Neural crest cell (in vitro differentiated cells): ENCODE measurements at regions not wholly inside any gene's neighbourhood (a gene's known extent, or its start where the extent isn't known, plus 50 kb on each side); places are given as distances from the start of the nearest gene placed in this dataset.

Source experiments
- DNase-seq: peaks from one replicate; pipeline ENCODE4 v3.0.0; 2021; ENCODE audit warnings: low read depth, mixed read lengths, low spot score
- H3K27ac Mint-ChIP-seq: one replicate; pipeline ENCODE4 v1.8.0; 2021; ENCODE audit warnings: mild to moderate bottlenecking, mixed read lengths; ENCODE audit not compliant: unreplicated experiment
- H3K27me3 Mint-ChIP-seq: 2 replicates; pipeline ENCODE4 v1.8.0; 2021; ENCODE audit warnings: low read depth, mild to moderate bottlenecking, mixed read lengths
- H3K36me3 Mint-ChIP-seq: 2 replicates; pipeline ENCODE4 v1.8.0; 2021; ENCODE audit warnings: low read depth, mild to moderate bottlenecking, mixed read lengths
- H3K4me1 Mint-ChIP-seq: 2 replicates; pipeline ENCODE4 v1.8.0; 2021; ENCODE audit warnings: mixed read lengths
- H3K4me3 Mint-ChIP-seq: one replicate; pipeline ENCODE4 v1.8.0; 2021; ENCODE audit warnings: mild to moderate bottlenecking, mixed read lengths
- H3K9me3 Mint-ChIP-seq: 2 replicates; pipeline ENCODE4 v1.8.0; 2021; ENCODE audit warnings: mixed read lengths
- TF ChIP-seq, protein P1 (sequence below): fragments of 200-600 bp; sonication (generic); conservative IDR thresholded peaks from 2 replicates; pipeline ENCODE4 v1.5.0; 2021; ENCODE audit warnings: antibody characterized with exemption, mild to moderate bottlenecking

DNA sequence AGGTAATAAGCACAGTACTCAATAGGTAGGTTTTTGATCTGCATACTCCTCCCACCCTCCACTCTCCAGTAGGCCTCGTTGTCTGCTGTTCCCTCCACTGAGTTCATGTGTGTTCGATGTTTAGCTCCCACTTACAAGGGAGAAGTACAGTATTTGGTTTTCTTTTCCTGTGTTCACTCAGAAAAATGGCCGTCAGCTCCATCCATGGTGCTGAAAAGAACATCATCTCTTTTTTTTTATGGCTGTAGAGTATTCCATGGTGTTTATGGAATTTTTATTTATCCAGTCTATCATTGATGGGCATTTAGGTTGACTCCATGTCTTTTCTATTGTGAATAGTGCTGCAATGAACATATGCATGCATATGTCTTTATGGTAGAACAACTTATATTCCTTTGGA is 849.7 kb upstream of the NRXN1 start:
- no peaks in the 10 kb centered on the region for H3K36me3 Mint-ChIP-seq
- no peaks in the 10 kb centered on the region for H3K4me1 Mint-ChIP-seq
- H3K4me3 Mint-ChIP-seq, result no peak overlapping the region
- H3K27me3 Mint-ChIP-seq, result no peaks in the 10 kb centered on the region
- TF ChIP-seq, protein P1, sequence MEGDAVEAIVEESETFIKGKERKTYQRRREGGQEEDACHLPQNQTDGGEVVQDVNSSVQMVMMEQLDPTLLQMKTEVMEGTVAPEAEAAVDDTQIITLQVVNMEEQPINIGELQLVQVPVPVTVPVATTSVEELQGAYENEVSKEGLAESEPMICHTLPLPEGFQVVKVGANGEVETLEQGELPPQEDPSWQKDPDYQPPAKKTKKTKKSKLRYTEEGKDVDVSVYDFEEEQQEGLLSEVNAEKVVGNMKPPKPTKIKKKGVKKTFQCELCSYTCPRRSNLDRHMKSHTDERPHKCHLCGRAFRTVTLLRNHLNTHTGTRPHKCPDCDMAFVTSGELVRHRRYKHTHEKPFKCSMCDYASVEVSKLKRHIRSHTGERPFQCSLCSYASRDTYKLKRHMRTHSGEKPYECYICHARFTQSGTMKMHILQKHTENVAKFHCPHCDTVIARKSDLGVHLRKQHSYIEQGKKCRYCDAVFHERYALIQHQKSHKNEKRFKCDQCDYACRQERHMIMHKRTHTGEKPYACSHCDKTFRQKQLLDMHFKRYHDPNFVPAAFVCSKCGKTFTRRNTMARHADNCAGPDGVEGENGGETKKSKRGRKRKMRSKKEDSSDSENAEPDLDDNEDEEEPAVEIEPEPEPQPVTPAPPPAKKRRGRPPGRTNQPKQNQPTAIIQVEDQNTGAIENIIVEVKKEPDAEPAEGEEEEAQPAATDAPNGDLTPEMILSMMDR, result no peak
- no peak overlapping the region for H3K27ac Mint-ChIP-seq
- peaks cover 22% of the 10 kb centered on the region for H3K9me3 Mint-ChIP-seq
- no peak for DNase-seq

DNA sequence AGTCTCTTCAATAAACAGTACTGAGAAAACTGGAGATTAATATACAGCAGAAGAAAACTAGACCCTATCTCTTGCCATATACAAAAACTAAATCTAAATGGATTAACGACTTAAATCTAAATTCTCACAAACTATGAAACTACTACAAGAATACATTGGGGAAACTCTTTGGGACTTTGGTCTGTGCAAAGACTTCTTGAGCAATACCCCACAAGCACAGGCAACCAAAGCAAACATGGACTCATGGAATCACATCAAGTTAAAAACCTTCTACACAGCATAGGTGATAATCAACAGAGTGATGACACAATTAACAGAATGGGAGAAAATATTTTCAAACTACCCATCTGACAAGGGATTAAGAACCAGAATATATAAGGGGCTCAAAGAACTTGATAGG is 848.2 kb upstream of the NRXN1 start:
- Mint-ChIP-seq H3K27ac (no peak overlapping the region), H3K27me3 (no peaks in the 10 kb centered on the region), H3K9me3 (peaks cover 23% of the 10 kb centered on the region), H3K4me1 (no peaks in the 10 kb centered on the region), H3K4me3 (no peak overlapping the region), H3K36me3 (no peaks in the 10 kb centered on the region)
- TF ChIP-seq, protein P1, result no peak
- no peak for DNase-seq

DNA sequence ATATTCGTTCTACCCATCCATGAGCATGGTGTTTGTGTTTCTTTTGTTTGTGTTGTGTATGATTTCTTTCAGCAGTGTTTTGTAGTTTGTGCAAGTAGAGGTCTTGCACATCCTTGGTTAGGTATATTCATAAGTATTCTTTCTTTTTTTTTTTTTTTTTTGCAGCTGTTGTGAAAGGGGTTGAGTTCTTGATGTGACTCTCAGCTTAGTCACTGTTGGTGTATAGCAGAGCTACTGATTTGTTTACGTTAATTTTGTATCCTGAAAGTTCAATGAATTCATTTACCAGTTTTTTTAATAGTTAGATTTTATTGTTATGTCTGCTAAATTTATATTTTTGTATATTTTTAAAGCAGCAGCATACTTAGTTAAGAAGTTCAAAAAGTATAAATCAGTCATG is 834.4 kb upstream of the NRXN1 start:
- H3K9me3 Mint-ChIP-seq, result peaks cover 15% of the 10 kb centered on the region
- H3K27me3 Mint-ChIP-seq, result no peaks in the 10 kb centered on the region
- DNase-seq, result no peak
- H3K36me3 Mint-ChIP-seq, result no peaks in the 10 kb centered on the region
- TF ChIP-seq, protein P1, result no peak
- H3K4me1 Mint-ChIP-seq, result no peaks in the 10 kb centered on the region
- no peak overlapping the region for H3K27ac Mint-ChIP-seq
- H3K4me3 Mint-ChIP-seq, result no peak overlapping the region

DNA sequence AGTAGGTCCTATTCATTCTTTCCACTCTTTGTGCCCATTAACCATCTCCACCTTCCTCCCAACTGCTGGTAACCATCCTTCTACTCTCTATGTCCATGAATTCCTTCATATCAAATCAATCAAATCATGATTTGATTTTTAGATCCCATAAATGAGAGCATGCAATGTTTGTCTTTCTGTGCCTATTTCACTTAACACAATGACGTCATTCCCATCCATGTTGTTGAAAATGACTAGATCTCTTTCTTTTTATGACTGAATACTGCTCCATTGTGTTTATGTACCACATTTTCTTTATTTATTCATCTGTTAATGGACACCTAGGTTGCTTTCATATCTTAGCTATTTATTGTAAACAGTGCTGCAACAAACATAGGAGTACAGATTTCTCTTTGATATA is 827.3 kb upstream of the NRXN1 start:
- Mint-ChIP-seq H3K4me1 (no peaks in the 10 kb centered on the region), H3K9me3 (no peaks in the 10 kb centered on the region), H3K27me3 (no peaks in the 10 kb centered on the region), H3K27ac (no peak overlapping the region), H3K36me3 (no peaks in the 10 kb centered on the region), H3K4me3 (no peak overlapping the region)
- DNase-seq, result no peak
- TF ChIP-seq, protein P1, result no peak

DNA sequence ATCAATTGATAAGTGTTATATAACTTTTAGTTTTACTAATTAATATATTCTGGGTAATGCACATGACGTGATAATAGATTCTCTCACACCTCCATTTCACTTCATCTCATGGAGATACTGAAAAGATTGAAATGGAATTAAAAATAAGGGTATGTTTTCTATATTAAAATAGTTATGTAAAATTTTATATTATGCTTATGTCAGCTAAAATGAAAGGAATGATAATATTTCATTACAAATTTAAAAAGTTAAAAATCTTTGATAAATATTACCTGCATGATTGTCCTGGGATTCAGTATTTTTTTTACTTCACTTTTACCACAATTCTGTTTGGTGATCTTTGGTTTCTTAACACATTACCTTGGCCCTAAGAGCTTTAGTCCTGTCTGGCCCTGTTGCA is 823.8 kb upstream of the NRXN1 start:
- Mint-ChIP-seq H3K4me3 (no peak overlapping the region), H3K4me1 (no peaks in the 10 kb centered on the region), H3K9me3 (no peaks in the 10 kb centered on the region), H3K27ac (no peak overlapping the region), H3K36me3 (no peaks in the 10 kb centered on the region), H3K27me3 (no peaks in the 10 kb centered on the region)
- no peak for DNase-seq
- TF ChIP-seq, protein P1, result no peak

DNA sequence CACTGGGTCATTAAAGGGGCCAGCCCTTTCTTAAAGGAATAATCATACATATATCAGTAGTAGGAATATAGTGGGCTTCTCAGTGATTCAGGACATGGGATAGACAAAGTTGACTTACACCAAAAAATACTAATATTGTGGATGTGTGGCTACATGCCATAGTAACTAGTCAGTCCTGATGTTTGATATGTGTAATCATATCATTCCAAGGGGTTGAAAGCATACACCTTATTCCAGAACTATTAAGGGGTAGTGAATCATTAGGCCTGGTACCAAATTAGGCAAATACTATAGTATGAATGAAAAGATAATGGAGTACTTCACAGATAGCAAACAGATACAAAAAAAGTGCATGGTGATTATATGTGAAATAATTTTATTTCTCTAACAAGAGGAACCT is 814.9 kb upstream of the NRXN1 start:
- Mint-ChIP-seq H3K36me3 (no peaks in the 10 kb centered on the region), H3K4me3 (no peak overlapping the region), H3K4me1 (no peaks in the 10 kb centered on the region), H3K9me3 (no peaks in the 10 kb centered on the region), H3K27ac (no peak overlapping the region), H3K27me3 (no peaks in the 10 kb centered on the region)
- DNase-seq, result no peak
- TF ChIP-seq, protein P1, result no peak
